Fibroblast of mammary gland (primary cell): ENCODE measurements at regions not wholly inside any gene's neighbourhood (a gene's known extent, or its start where the extent isn't known, plus 50 kb on each side); places are given as distances from the start of the nearest gene placed in this dataset.

Experiments
- DNase-seq: peaks from one replicate; pipeline ENCODE4 v3.0.0-alpha.2; 2010; ENCODE audit warnings: low read depth
- H3K4me3 ChIP-seq: 2 replicates; pipeline ENCODE4 v1.5.1; 2011; ENCODE audit warnings: low read depth, mild to moderate bottlenecking, low read length, moderate library complexity; ENCODE audit not compliant: control insufficient read depth
- TF ChIP-seq, protein P1 (sequence below): conservative IDR thresholded peaks from 2 replicates; pipeline ENCODE4 v1.5.1; 2011; ENCODE audit warnings: low read depth, low read length, inconsistent platforms; ENCODE audit not compliant: control insufficient read depth, insufficient read depth

DNA sequence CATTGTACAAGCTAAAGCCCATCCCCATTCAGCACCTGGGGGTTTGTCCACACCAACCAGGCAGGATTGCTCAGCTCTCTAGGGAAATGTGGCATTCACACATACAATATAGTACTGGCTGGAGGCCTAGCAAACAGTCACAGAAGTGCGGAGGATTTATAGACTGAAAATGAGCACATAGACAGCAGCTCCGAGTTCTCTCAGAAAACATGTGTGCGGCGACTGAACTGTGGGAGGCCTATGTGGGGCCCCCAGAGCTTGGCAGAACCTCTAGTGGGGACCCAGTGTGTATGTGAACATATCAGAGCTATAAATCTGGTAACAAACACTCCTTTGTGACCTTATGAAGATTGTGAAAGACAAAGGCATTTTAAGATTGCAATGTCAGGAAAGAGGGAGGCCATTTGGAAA, 431.1 kb downstream of the DTWD2 start:
- DNase-seq: peak; percentile 65
- TF ChIP-seq, protein P1, sequence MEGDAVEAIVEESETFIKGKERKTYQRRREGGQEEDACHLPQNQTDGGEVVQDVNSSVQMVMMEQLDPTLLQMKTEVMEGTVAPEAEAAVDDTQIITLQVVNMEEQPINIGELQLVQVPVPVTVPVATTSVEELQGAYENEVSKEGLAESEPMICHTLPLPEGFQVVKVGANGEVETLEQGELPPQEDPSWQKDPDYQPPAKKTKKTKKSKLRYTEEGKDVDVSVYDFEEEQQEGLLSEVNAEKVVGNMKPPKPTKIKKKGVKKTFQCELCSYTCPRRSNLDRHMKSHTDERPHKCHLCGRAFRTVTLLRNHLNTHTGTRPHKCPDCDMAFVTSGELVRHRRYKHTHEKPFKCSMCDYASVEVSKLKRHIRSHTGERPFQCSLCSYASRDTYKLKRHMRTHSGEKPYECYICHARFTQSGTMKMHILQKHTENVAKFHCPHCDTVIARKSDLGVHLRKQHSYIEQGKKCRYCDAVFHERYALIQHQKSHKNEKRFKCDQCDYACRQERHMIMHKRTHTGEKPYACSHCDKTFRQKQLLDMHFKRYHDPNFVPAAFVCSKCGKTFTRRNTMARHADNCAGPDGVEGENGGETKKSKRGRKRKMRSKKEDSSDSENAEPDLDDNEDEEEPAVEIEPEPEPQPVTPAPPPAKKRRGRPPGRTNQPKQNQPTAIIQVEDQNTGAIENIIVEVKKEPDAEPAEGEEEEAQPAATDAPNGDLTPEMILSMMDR: no peak
- H3K4me3 ChIP-seq: no peak overlapping the region

DNA sequence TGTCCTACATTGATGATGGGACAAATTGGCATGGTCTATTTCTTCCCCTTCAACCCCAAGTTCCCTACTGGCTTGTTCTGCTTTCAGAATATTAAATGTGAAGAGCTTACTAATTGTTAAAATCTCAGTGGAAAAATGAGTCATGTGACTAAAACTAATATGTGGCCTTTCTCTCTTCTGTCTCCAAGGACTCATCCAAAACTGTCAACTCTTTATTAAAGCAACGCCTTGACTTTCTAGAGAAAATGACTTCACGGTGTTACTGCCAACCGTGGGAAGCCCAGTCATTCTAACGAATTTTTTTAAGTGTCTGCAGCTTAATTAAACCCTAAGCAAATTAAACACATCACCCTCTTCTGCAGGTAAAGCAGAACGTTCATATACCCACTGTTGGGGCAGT, 431.6 kb downstream of the DTWD2 start:
- no peak for DNase-seq
- H3K4me3 ChIP-seq: no peak overlapping the region
- TF ChIP-seq, protein P1: no peak

DNA sequence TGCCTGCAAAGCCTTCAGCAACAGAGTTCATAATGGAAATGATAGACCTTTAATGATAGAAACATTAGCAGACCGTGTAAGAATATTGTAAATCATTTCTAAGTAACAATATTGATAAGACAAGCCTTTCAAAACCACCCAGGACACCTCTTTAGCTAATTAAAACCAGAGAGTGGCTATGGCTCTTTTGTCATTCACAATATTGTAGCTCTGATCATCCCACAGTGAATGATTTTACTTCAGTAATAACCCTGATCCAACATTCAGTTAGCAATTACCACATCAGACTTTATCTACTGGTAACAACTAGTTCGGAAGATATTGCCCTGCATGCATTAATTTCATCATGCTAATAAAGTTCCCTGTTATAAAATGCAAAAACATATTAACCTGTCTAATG, 432.6 kb downstream of the DTWD2 start:
- no peak for DNase-seq
- H3K4me3 ChIP-seq: no peak overlapping the region
- TF ChIP-seq, protein P1: no peak

DNA sequence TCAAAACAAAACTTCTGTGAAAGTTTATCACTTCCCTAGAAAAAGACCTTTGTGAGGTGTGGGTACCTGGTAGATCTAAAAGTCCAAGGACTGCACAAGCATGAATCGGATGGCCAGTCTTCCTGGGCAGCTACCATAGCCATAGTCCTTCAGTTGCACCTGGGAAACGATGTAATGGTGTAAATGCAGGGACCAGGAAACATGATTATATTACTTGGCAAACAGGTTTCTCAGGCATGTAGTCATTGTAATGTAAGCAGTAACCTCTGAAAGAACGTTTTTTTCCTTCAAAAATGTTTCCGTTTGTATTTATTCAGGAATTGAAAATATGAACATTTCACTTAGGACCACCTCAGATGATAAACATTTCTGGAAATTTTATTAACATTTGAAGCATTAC, 433.4 kb downstream of the DTWD2 start:
- H3K4me3 ChIP-seq: no peak overlapping the region
- no peak for DNase-seq
- TF ChIP-seq, protein P1: no peak

DNA sequence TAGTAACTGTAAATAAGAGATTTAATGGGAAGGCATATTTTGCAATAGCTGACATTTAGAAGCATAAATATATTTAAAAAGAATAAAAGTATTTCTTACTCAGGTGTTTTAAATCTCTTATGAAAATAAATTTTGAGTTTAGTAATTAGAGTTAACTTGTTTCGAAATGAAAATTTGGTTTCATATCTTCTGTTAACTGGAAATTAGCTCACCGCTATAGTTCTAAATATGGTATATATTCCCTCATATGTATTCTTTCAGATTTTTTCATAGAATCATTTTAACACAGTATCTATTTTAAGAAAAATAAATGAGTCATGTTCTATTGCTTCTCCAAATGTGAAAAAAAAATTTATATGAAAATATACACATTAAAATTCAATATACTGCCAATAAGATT, 434.1 kb downstream of the DTWD2 start:
- TF ChIP-seq, protein P1: no peak

DNA sequence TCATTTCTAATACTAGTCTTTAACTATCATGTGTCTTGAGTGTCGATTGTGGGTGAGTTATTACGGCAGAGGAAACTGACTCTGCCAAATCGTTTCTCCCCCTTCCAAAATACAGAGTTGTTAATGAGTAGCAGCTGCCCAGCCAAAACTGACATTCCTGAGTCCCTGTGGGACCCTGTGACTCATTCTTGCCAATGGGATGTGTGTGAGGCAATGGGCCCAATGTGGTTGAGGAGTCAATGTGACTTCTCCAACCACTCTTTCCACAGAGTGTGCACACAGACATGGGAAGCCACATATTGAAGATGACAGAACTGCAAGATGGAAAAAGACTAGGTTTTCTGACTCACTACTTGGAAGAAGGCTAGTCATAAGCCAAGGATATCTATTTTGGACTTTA, 434.7 kb downstream of the DTWD2 start:
- DNase-seq: peak; percentile 100
- TF ChIP-seq, protein P1: no peak
- H3K4me3 ChIP-seq: no peak overlapping the region

More for the DNA sequence above, 434.1 kb downstream of the DTWD2 start:
- no peak for DNase-seq
- no peak overlapping the region for H3K4me3 ChIP-seq

DNA sequence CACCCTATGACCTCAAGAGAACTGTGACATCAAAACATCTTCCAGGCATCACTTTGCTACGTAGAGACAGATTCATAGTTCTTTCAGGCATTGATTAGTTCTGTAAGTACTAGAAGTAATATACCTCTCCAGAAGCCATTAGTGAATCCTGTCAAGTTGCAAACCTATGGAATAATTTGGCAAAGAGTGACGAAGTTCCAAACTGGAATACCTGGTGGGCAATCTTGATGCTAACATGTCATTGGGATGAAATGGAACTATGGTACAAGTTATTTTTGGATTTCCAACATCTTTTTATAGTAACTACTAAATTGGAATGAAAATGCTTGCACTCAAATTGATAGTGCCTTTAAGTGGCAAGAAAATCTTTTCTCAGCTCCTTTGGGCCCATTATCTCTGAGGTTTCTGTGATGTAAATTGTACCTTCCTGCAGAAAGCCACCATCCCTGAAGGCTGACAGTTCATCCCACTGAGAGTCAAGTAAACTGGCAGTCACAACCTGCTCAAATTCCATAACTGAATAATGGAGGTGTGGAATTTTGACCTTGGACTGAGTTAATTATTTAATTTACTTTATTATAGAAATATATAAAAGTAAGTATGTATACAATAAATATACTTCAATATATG, 435.5 kb downstream of the DTWD2 start:
- no peak overlapping the region for H3K4me3 ChIP-seq
- TF ChIP-seq, protein P1: no peak

More for the DNA sequence above, 435.5 kb downstream of the DTWD2 start:
- no peak for DNase-seq
